ENCODE measurements at regions not wholly inside any gene's neighbourhood (a gene's known extent, or its start where the extent isn't known, plus 50 kb on each side); places are given as distances from the start of the nearest gene placed in this dataset.

GRCh38 chr2:45154606-45155155, 145.4 kb upstream of the SIX2 start:
- no peak overlapping the region for H3K4me3 ChIP-seq (ENCODE audit: low read depth, low read length)
- no peak for TF ChIP-seq CTCF (IDR thresholded peaks at IDR 0.05; ENCODE audit: borderline replicate concordance, insufficient read depth, low read depth, low read length)

GRCh38 chr2:45154144-45154543, 144.9 kb upstream of the SIX2 start:
- no peak for TF ChIP-seq CTCF (IDR thresholded peaks at IDR 0.05; ENCODE audit: borderline replicate concordance, insufficient read depth, low read depth, low read length)

GRCh38 chr2:45153121-45153520, 143.9 kb upstream of the SIX2 start:
- no peak overlapping the region for H3K4me3 ChIP-seq (ENCODE audit: low read depth, low read length)
- TF ChIP-seq CTCF (IDR thresholded peaks at IDR 0.05; ENCODE audit: borderline replicate concordance, insufficient read depth, low read depth, low read length), result no peak

More at GRCh38 chr2:45154144-45154543, 144.9 kb upstream of the SIX2 start:
- H3K4me3 ChIP-seq (ENCODE audit: low read depth, low read length), result no peak overlapping the region

GRCh38 chr2:45152691-45153090, 143.4 kb upstream of the SIX2 start:
- no peak overlapping the region for H3K4me3 ChIP-seq (ENCODE audit: low read depth, low read length)
- TF ChIP-seq CTCF (IDR thresholded peaks at IDR 0.05; ENCODE audit: borderline replicate concordance, insufficient read depth, low read depth, low read length), result no peak

- TF ChIP-seq CTCF (IDR thresholded peaks at IDR 0.05; ENCODE audit: borderline replicate concordance, insufficient read depth, low read depth, low read length), result no peak
- H3K4me3 ChIP-seq (ENCODE audit: low read depth, low read length), result no peak overlapping the region
Measured at GRCh38 chr2:45145073-45145899, 136.0 kb upstream of the SIX2 start.

GRCh38 chr2:45141883-45142866, 132.9 kb upstream of the SIX2 start:
- TF ChIP-seq CTCF (IDR thresholded peaks at IDR 0.05; ENCODE audit: borderline replicate concordance, insufficient read depth, low read depth, low read length), result no peak
- no peak overlapping the region for H3K4me3 ChIP-seq (ENCODE audit: low read depth, low read length)
